Ascending aorta (tissue), 2 donors: ENCODE measurements at regions not wholly inside any gene's neighbourhood (a gene's known extent, or its start where the extent isn't known, plus 50 kb on each side); places are given as distances from the start of the nearest gene placed in this dataset.

ENCODE experiments used
- DNase-seq, 2 donors: peaks; one replicate each; pipeline ENCODE4 v3.0.0-alpha.2; 2019; ENCODE audit warnings: low spot score in 2 of 2
- H3K27ac ChIP-seq, 2 donors: fragments of 200-600 bp; sonication (generic); one replicate each; pipeline ENCODE4 v1.5.1; 2016 to 2017; ENCODE audit warnings: mild to moderate bottlenecking in 1 of 2
- H3K27me3 ChIP-seq: fragments of 200-600 bp; sonication (generic); one replicate; pipeline ENCODE4 v1.5.1; 2017
- H3K36me3 ChIP-seq, 2 donors: fragments of 200-600 bp; sonication (generic); one replicate each; pipeline ENCODE4 v1.5.1; 2016
- H3K4me1 ChIP-seq, 2 donors: fragments of 200-600 bp; sonication (generic); one replicate each; pipeline ENCODE4 v1.5.1; 2016 to 2017; ENCODE audit warnings: mild to moderate bottlenecking in 1 of 2
- H3K4me3 ChIP-seq, 2 donors: fragments of 200-600 bp; sonication (generic); one replicate each; pipeline ENCODE4 v1.5.1; 2016 to 2017; ENCODE audit warnings: mild to moderate bottlenecking in 1 of 2
- H3K9me3 ChIP-seq, 2 donors: fragments of 200-600 bp; sonication (generic); one replicate each; pipeline ENCODE4 v1.5.1; 2016
- intact Hi-C: fragments of 100-400 bp; cut with DNase I; formaldehyde crosslinking; loops from one replicate; pipeline ENCODE4 v1.15.1; 2023
- TF ChIP-seq, protein P1 (sequence below), 3 experiments: fragments of 200-600 bp in 2 of 3; fragments of 450-650 bp in 1 of 3; sonication (generic) in 2 of 3; IDR thresholded peaks; one replicate each; pipeline ENCODE4 v1.5.1; 2016 to 2019; ENCODE audit warnings: antibody characterized with exemption in 3 of 3, mild to moderate bottlenecking in 1 of 3, moderate library complexity in 1 of 3

DNA sequence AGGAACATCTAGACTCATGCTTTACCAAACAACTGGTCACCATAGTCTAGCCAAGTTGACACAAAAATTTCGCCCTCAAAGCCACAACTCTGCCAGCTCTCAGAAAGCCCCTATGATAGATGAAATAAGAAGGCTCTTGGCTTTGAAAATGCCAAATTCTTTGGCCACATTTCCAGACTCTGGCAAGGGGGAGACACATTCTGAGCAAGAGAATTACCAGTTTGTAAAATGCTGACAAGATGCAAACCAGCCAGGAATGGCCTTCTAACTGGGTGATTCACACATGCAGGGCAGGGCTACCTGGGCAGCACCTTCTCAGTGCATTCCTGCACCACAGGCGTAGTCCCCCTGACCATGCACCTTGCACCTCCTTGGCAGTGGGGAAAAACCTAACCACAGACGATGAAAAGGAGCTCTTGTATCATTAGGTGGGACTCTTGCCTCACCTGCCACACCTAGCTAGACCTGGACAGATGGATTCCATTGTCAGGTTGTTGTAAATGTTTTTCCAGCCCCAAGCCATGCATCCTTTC is 77.4 kb upstream of the CPEB2 start:
- Histone ChIP-seq H3K4me3 (no peak overlapping the region), H3K36me3 (no peaks in the 10 kb centered on the region), H3K27ac (no peak overlapping the region), H3K4me1 (no peaks in the 10 kb centered on the region), H3K27me3 (no peaks in the 10 kb centered on the region), H3K9me3 (no peaks in the 10 kb centered on the region)
- TF ChIP-seq, protein P1, sequence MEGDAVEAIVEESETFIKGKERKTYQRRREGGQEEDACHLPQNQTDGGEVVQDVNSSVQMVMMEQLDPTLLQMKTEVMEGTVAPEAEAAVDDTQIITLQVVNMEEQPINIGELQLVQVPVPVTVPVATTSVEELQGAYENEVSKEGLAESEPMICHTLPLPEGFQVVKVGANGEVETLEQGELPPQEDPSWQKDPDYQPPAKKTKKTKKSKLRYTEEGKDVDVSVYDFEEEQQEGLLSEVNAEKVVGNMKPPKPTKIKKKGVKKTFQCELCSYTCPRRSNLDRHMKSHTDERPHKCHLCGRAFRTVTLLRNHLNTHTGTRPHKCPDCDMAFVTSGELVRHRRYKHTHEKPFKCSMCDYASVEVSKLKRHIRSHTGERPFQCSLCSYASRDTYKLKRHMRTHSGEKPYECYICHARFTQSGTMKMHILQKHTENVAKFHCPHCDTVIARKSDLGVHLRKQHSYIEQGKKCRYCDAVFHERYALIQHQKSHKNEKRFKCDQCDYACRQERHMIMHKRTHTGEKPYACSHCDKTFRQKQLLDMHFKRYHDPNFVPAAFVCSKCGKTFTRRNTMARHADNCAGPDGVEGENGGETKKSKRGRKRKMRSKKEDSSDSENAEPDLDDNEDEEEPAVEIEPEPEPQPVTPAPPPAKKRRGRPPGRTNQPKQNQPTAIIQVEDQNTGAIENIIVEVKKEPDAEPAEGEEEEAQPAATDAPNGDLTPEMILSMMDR (IDR thresholded peaks at IDR 0.05): no peak
- no peak for DNase-seq
- intact Hi-C loops: loop anchor here (2.0 kb wide), 1 partner anchor 76 kb away; no protein-coding TSS in a partner anchor

DNA sequence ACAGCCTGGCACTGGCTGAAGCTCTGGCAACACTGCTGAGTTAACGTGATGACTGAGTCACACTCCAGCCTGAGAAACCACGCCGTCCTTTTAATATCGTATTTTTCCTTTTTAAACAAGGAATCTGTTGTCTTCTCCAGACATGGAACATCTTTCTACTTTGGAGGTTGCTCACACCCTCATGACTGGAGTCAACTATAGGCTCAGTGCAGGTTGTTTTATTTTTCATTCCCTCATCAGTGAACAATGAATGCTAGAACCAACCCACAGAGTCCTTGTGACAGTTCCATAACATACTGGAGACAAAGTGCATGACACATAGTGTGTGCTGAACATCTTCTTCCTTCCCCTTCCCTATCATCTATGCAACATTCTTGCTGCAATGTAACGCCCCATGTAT is 76.8 kb upstream of the CPEB2 start:
- TF ChIP-seq, protein P1 (IDR thresholded peaks at IDR 0.05): no peak
- no peaks in the 10 kb centered on the region for H3K4me1 ChIP-seq
- no peaks in the 10 kb centered on the region for H3K36me3 ChIP-seq
- H3K9me3 ChIP-seq: no peaks in the 10 kb centered on the region
- no peak overlapping the region for H3K4me3 ChIP-seq
- no peaks in the 10 kb centered on the region for H3K27me3 ChIP-seq
- no peak for DNase-seq
- H3K27ac ChIP-seq: no peak overlapping the region
- intact Hi-C loops: loop anchor here (2.0 kb wide), 1 partner anchor 75 kb away; no protein-coding TSS in a partner anchor

DNA sequence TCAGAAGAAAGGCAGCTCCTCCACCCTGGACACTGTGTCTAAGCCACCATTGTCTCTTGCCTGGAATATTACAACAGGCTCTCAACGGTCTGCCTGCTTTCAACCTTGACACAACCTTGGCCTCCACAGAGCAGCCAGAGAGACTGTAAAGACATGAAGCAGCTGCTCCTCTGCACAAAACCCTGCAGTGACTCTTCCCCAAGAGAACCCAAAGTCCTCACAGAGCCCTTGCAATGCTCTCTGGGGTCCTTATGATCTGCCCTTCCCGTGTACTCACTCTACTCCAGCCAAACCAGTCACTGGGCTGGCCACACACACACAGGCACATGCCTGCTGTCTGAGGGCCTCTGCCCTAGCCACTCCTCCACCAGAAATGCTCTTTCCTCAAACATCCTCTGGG is 75.9 kb upstream of the CPEB2 start:
- intact Hi-C loops: no loop called here
- H3K27me3 ChIP-seq: no peaks in the 10 kb centered on the region
- DNase-seq: no peak
- H3K4me1 ChIP-seq: no peaks in the 10 kb centered on the region
- no peak overlapping the region for H3K4me3 ChIP-seq
- no peaks in the 10 kb centered on the region for H3K36me3 ChIP-seq
- no peaks in the 10 kb centered on the region for H3K9me3 ChIP-seq
- no peak overlapping the region for H3K27ac ChIP-seq
- TF ChIP-seq, protein P1 (IDR thresholded peaks at IDR 0.05): no peak

- no peak for DNase-seq
- Histone ChIP-seq H3K27me3 (no peaks in the 10 kb centered on the region), H3K4me1 (no peaks in the 10 kb centered on the region), H3K27ac (no peak overlapping the region), H3K4me3 (no peak overlapping the region), H3K9me3 (no peaks in the 10 kb centered on the region), H3K36me3 (no peaks in the 10 kb centered on the region)
- intact Hi-C loops: no loop called here
- TF ChIP-seq, protein P1 (IDR thresholded peaks at IDR 0.05): no peak
Observed at GRCh38 chr4:14928035-14928434, 74.2 kb upstream of the CPEB2 start.

DNA sequence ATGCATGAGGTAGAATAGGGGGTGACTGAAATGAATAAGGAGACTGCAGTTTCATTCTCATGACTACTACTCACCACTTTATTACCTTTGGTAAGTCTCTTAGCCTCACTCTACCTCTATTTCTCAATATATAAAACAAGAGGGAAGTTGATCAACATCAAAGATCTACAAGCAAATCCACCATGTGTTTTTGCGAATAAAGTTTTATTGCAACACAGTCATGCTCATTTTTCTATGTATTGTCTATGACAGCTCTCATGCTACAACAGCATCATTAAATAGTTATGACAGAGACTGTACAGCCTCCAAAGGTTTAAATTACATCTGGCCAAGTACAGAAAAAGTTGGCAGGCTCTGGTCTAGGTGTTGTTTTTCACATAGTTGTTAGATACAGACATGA is 72.6 kb upstream of the CPEB2 start:
- H3K4me1 ChIP-seq: no peaks in the 10 kb centered on the region
- H3K4me3 ChIP-seq: no peak overlapping the region
- H3K9me3 ChIP-seq: no peaks in the 10 kb centered on the region
- no peak for DNase-seq
- intact Hi-C loops: no loop called here
- no peak overlapping the region for H3K27ac ChIP-seq
- TF ChIP-seq, protein P1 (IDR thresholded peaks at IDR 0.05): no peak
- no peaks in the 10 kb centered on the region for H3K27me3 ChIP-seq
- no peaks in the 10 kb centered on the region for H3K36me3 ChIP-seq
